Brain microvascular endothelial cell (primary cell): ENCODE measurements at regions not wholly inside any gene's neighbourhood (a gene's known extent, or its start where the extent isn't known, plus 50 kb on each side); places are given as distances from the start of the nearest gene placed in this dataset.
A peak's percentile ranks its signal among the peaks of the same experiment; 100 is the strongest.

Source experiments
- DNase-seq: peaks from one replicate; pipeline ENCODE4 v3.0.0-alpha.2; 2020
- H3K27ac ChIP-seq: fragments of 250-450 bp; sonication (Bioruptor Pico); 2 replicates; pipeline ENCODE4 v1.5.1; 2020; ENCODE audit warnings: mild to moderate bottlenecking, moderate library complexity
- H3K27me3 ChIP-seq: fragments of 250-450 bp; sonication (Bioruptor Pico); replicated peaks from 2 replicates; pipeline ENCODE4 v1.5.1; 2020; ENCODE audit warnings: mild to moderate bottlenecking
- H3K36me3 ChIP-seq: fragments of 250-450 bp; sonication (Bioruptor Pico); replicated peaks from 2 replicates; pipeline ENCODE4 v1.5.1; 2020; ENCODE audit warnings: mild to moderate bottlenecking
- H3K4me3 ChIP-seq: 2 replicates; pipeline ENCODE4 v1.5.1; 2011; ENCODE audit warnings: low read depth, mild to moderate bottlenecking, control low read depth, low read length, moderate library complexity
- in situ Hi-C: cut with HindIII; loops from 2 replicates; pipeline ENCODE4 v1.10.0; 2017; ENCODE audit warnings: low sequenced_read_pairs, low pct_ligation_motif_present
- TF ChIP-seq, protein P1 (sequence below): IDR thresholded peaks from 2 replicates; pipeline ENCODE4 v1.5.1; 2011; ENCODE audit warnings: low read depth, mild to moderate bottlenecking, moderate library complexity, low read length, control low read depth, inconsistent platforms; ENCODE audit errors: missing control alignments

- Histone ChIP-seq H3K36me3 (no peaks in the 10 kb centered on the region), H3K27ac (no peak overlapping the region), H3K27me3 (no peaks in the 10 kb centered on the region), H3K4me3 (no peak overlapping the region)
- DNase-seq = no peak
- TF ChIP-seq, protein P1, sequence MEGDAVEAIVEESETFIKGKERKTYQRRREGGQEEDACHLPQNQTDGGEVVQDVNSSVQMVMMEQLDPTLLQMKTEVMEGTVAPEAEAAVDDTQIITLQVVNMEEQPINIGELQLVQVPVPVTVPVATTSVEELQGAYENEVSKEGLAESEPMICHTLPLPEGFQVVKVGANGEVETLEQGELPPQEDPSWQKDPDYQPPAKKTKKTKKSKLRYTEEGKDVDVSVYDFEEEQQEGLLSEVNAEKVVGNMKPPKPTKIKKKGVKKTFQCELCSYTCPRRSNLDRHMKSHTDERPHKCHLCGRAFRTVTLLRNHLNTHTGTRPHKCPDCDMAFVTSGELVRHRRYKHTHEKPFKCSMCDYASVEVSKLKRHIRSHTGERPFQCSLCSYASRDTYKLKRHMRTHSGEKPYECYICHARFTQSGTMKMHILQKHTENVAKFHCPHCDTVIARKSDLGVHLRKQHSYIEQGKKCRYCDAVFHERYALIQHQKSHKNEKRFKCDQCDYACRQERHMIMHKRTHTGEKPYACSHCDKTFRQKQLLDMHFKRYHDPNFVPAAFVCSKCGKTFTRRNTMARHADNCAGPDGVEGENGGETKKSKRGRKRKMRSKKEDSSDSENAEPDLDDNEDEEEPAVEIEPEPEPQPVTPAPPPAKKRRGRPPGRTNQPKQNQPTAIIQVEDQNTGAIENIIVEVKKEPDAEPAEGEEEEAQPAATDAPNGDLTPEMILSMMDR = no peak
- in situ Hi-C loops = no loop called here
Measured at GRCh38 chr5:112682621-112683061, 55.0 kb upstream of the APC start.

GRCh38 chr5:112684121-112684520, 53.6 kb upstream of the APC start:
- Histone ChIP-seq H3K36me3 (no peaks in the 10 kb centered on the region), H3K27ac (no peak overlapping the region), H3K27me3 (no peaks in the 10 kb centered on the region), H3K4me3 (no peak overlapping the region)
- no peak for DNase-seq
- TF ChIP-seq, protein P1 = no peak
- in situ Hi-C loops = no loop called here

- TF ChIP-seq, protein P1 = no peak
- in situ Hi-C loops = no loop called here
- H3K27ac ChIP-seq = no peak overlapping the region
- no peak overlapping the region for H3K4me3 ChIP-seq
- no peaks in the 10 kb centered on the region for H3K27me3 ChIP-seq
- DNase-seq = peak; percentile 57
- H3K36me3 ChIP-seq = no peaks in the 10 kb centered on the region
Measured at GRCh38 chr5:112684737-112685136, 52.9 kb upstream of the APC start.

DNA sequence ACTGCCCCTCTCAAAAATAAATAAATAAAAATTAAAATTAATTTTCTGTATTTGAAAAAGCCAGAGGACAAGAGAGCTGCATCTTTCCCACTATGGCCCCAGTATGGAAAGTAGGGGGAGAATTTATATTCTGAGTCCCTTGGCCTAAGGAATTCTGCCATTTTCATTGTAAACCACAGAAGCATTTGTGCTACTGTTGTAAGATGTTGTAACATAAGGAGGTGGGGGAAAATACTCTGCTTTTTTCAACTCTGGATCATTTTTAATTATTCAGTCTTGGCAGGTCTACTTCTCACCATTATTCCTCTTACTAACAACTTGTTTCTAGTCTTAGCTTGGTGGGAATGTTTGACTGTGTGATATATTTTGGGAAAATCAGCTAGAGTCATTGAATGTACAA, 52.3 kb upstream of the APC start:
- no peak overlapping the region for H3K27ac ChIP-seq
- H3K4me3 ChIP-seq = no peak overlapping the region
- in situ Hi-C loops = no loop called here
- no peaks in the 10 kb centered on the region for H3K36me3 ChIP-seq
- H3K27me3 ChIP-seq = no peaks in the 10 kb centered on the region
- no peak for DNase-seq
- TF ChIP-seq, protein P1 = no peak

DNA sequence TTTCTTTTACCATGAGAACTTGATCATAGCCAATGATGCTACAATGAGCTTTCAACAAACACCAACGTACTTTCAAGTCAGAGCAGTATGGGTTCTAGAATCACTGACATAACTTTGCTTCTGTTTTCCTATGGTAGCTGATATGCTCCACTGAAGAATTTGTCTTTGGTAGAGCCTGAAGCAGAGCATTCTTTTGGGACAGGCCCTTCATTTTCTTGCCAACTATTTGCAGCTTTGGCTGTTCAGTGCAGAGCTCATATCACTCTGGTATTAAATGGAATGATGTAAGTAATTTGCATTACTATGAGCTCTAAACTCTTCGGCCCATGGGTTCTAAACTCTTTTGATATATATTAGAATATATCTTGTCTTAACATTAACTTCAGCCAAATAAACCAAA, 51.8 kb upstream of the APC start:
- TF ChIP-seq, protein P1 = no peak
- H3K4me3 ChIP-seq = no peak overlapping the region
- no peaks in the 10 kb centered on the region for H3K36me3 ChIP-seq
- H3K27ac ChIP-seq = no peak overlapping the region
- DNase-seq = peak; percentile 6
- H3K27me3 ChIP-seq = no peaks in the 10 kb centered on the region
- in situ Hi-C loops = no loop called here

- H3K36me3 ChIP-seq = no peaks in the 10 kb centered on the region
- no peak for DNase-seq
- H3K27me3 ChIP-seq = no peaks in the 10 kb centered on the region
- H3K27ac ChIP-seq = no peak overlapping the region
- H3K4me3 ChIP-seq = no peak overlapping the region
- TF ChIP-seq, protein P1 = no peak
- in situ Hi-C loops = no loop called here
Measured at GRCh38 chr5:112686675-112687074, 51.0 kb upstream of the APC start.
